Tibial nerve (tissue), 4 donors: ENCODE measurements at regions not wholly inside any gene's neighbourhood (a gene's known extent, or its start where the extent isn't known, plus 50 kb on each side); places are given as distances from the start of the nearest gene placed in this dataset.

ENCODE experiments used
- DNase-seq, 2 donors: peaks; one replicate each; pipeline ENCODE4 v3.0.0-alpha.2; 2019; ENCODE audit warnings: low spot score in 2 of 2
- H3K27ac ChIP-seq, 4 donors: fragments of 200-600 bp; sonication (generic) in 3 of 4; one replicate each; pipeline ENCODE4 v1.5.1; 2017 to 2019; ENCODE audit warnings: mild to moderate bottlenecking in 1 of 4
- H3K27me3 ChIP-seq, 2 donors: fragments of 200-600 bp; sonication (generic) in 1 of 2; one replicate each; pipeline versions ENCODE4 v1.5.1 to v1.6.0; 2017 to 2019
- H3K36me3 ChIP-seq, 3 donors: fragments of 200-600 bp; sonication (generic); one replicate each; pipeline ENCODE4 v1.5.1; 2018 to 2019
- H3K4me1 ChIP-seq, 4 donors: fragments of 200-600 bp; sonication (generic) in 3 of 4; one replicate each; pipeline ENCODE4 v1.5.1; 2017 to 2019
- H3K4me3 ChIP-seq, 4 donors: fragments of 200-600 bp; sonication (generic) in 3 of 4; one replicate each; pipeline ENCODE4 v1.5.1; 2017 to 2019; ENCODE audit warnings: mild to moderate bottlenecking in 1 of 4, moderate library complexity in 1 of 4
- H3K9me3 ChIP-seq, 4 donors: fragments of 200-600 bp; sonication (generic) in 3 of 4; one replicate each; pipeline ENCODE4 v1.5.1; 2017 to 2019
- CTCF ChIP-seq, 5 experiments: fragments of 200-600 bp in 3 of 5; fragments of 450-650 bp in 2 of 5; sonication (generic) in 3 of 5; IDR thresholded peaks; one replicate each; pipeline ENCODE4 v1.5.1; 2016 to 2019; ENCODE audit warnings: antibody characterized with exemption in 5 of 5, mild to moderate bottlenecking in 3 of 5, moderate library complexity in 2 of 5
- EP300 ChIP-seq, 2 donors: sonication (generic); formaldehyde crosslinking; IDR thresholded peaks; one replicate each; pipeline ENCODE4 v1.6.1; 2017; ENCODE audit warnings: antibody characterized with exemption in 2 of 2, mild to moderate bottlenecking in 1 of 2
- POLR2A ChIP-seq, 2 donors: fragments of 450-650 bp; IDR thresholded peaks; one replicate each; pipeline ENCODE4 v1.6.1; 2017; ENCODE audit warnings: antibody characterized with exemption in 2 of 2, mild to moderate bottlenecking in 2 of 2, moderate library complexity in 2 of 2
- WGBS, 2 donors: methylation state at CpG; one replicate each; pipeline ENCODE4 v1.1.5; 2018; 5-methylcytosine and 5-hydroxymethylcytosine counted together

- no peaks in the 10 kb centered on the region for H3K36me3 ChIP-seq
- no peak overlapping the region for H3K4me3 ChIP-seq
- no peaks in the 10 kb centered on the region for H3K4me1 ChIP-seq
- H3K9me3 ChIP-seq = no peaks in the 10 kb centered on the region
- no peak overlapping the region for H3K27ac ChIP-seq
- no peak for DNase-seq
- H3K27me3 ChIP-seq = no peaks in the 10 kb centered on the region
- TF ChIP-seq CTCF (IDR thresholded peaks at IDR 0.05) (no peak), EP300 (IDR thresholded peaks at IDR 0.05) (no peak), POLR2A (IDR thresholded peaks at IDR 0.05) (no peak)
Observed at GRCh38 chr16:60755907-60756306, 1280.3 kb downstream of the CDH8 start.

GRCh38 chr16:60748366-60748765 is 1287.9 kb downstream of the CDH8 start:
- H3K4me3 ChIP-seq = no peak overlapping the region
- H3K36me3 ChIP-seq = no peaks in the 10 kb centered on the region
- H3K9me3 ChIP-seq = no peaks in the 10 kb centered on the region
- H3K4me1 ChIP-seq = no peaks in the 10 kb centered on the region
- TF ChIP-seq POLR2A (IDR thresholded peaks at IDR 0.05) (no peak), EP300 (IDR thresholded peaks at IDR 0.05) (no peak), CTCF (IDR thresholded peaks at IDR 0.05) (no peak)
- no peak for DNase-seq
- no peaks in the 10 kb centered on the region for H3K27me3 ChIP-seq
- H3K27ac ChIP-seq = no peak overlapping the region

- Histone ChIP-seq H3K4me3 (no peak overlapping the region), H3K27me3 (no peaks in the 10 kb centered on the region), H3K36me3 (no peaks in the 10 kb centered on the region), H3K27ac (no peak overlapping the region), H3K9me3 (no peaks in the 10 kb centered on the region), H3K4me1 (peaks cover 0 to 11% (median 2%) of the 10 kb centered on the region in 4 donors)
- TF ChIP-seq EP300 (IDR thresholded peaks at IDR 0.05) (no peak), POLR2A (IDR thresholded peaks at IDR 0.05) (no peak), CTCF (IDR thresholded peaks at IDR 0.05) (no peak)
- DNase-seq = no peak
- 93 to 100% methylated on average over 2 to 3 of the region's 3 CpGs for WGBS, 2 donors
Observed at GRCh38 chr16:60744198-60744597, 1292.0 kb downstream of the CDH8 start.

- H3K27ac ChIP-seq = no peak overlapping the region
- no peaks in the 10 kb centered on the region for H3K9me3 ChIP-seq
- peaks cover 0 to 11% (median 2%) of the 10 kb centered on the region in 4 donors for H3K4me1 ChIP-seq
- TF ChIP-seq EP300 (IDR thresholded peaks at IDR 0.05) (no peak), CTCF (IDR thresholded peaks at IDR 0.05) (no peak)
- 41 to 53% methylated on average over 1 of the region's 1 CpG for WGBS, 2 donors
- no peak overlapping the region for H3K4me3 ChIP-seq
- DNase-seq = no peak
- H3K36me3 ChIP-seq = no peaks in the 10 kb centered on the region
- no peaks in the 10 kb centered on the region for H3K27me3 ChIP-seq
Observed at GRCh38 chr16:60741810-60742209, 1294.4 kb downstream of the CDH8 start.

- no peak overlapping the region for H3K4me3 ChIP-seq
- WGBS, 2 donors = 38 to 42% methylated on average over 13 of the region's 13 CpGs
Observed at GRCh38 chr16:60739737-60740683, 1296.2 kb downstream of the CDH8 start.

More at GRCh38 chr16:60739737-60740683, 1296.2 kb downstream of the CDH8 start:
- Histone ChIP-seq H3K4me1 (peaks cover 0 to 11% (median 2%) of the 10 kb centered on the region in 4 donors), H3K27ac (peak overlapping the region in 1 of 4 donors; percentile 3), H3K36me3 (no peaks in the 10 kb centered on the region), H3K9me3 (no peaks in the 10 kb centered on the region), H3K27me3 (no peaks in the 10 kb centered on the region)
- DNase-seq = no peak
- no peak for TF ChIP-seq CTCF (IDR thresholded peaks at IDR 0.05)
- TF ChIP-seq EP300 (IDR thresholded peaks at IDR 0.05) = no peak
- no peak for TF ChIP-seq POLR2A (IDR thresholded peaks at IDR 0.05)
